ENCODE measurements at regions not wholly inside any gene's neighbourhood (a gene's known extent, or its start where the extent isn't known, plus 50 kb on each side); places are given as distances from the start of the nearest gene placed in this dataset.

- Histone ChIP-seq H3K9me3 (ENCODE audit: low read length) (no peaks in the 10 kb centered on the region), H4K20me1 (ENCODE audit: insufficient read depth, low read length) (no peaks in the 10 kb centered on the region), H3K4me2 (ENCODE audit: low read length) (no peak overlapping the region), H3K36me3 (ENCODE audit: insufficient read depth, low read length) (no peaks in the 10 kb centered on the region), H3K4me1 (ENCODE audit: insufficient read depth, low read length, poor library complexity, severe bottlenecking) (no peaks in the 10 kb centered on the region), H3K79me2 (ENCODE audit: insufficient read depth, low read depth, low read length) (no peaks in the 10 kb centered on the region), H3K4me3 (ENCODE audit: low read depth, low read length, poor library complexity, severe bottlenecking) (no peak overlapping the region), H3K27ac (ENCODE audit: low read depth, low read length, poor library complexity, severe bottlenecking) (no peak overlapping the region), H2AFZ (ENCODE audit: low read length) (no peak overlapping the region), H3K9me2 (ENCODE audit: insufficient read depth, low read length) (no peaks in the 10 kb centered on the region)
- ChIA-PET CTCF (ENCODE audit: unreplicated experiment) (no interaction called here), POLR2A (no interaction called here)
- TF ChIP-seq CTCF (conservative IDR thresholded peaks at IDR 0.05; ENCODE audit: low read length) (no peak), EZH2phosphoT487 (IDR thresholded peaks at IDR 0.05; ENCODE audit: borderline replicate concordance, low read depth, low read length) (no peak)
- intact Hi-C loops (cut with micrococcal nuclease; ENCODE audit: unreplicated experiment), result no loop called here
- BruUV-seq (replicated peaks), result no TSS peak
- no peak for DNase-seq (ENCODE audit: low spot score)
These were observed 101.9 kb downstream of the SOX14 start for GRCh38 chr3:137866001-137866400.

GRCh38 chr3:137866933-137867332 is 102.8 kb downstream of the SOX14 start:
- no peak for DNase-seq (ENCODE audit: low spot score)
- CTCF ChIA-PET (ENCODE audit: unreplicated experiment), result no interaction called here
- intact Hi-C loops (cut with micrococcal nuclease; ENCODE audit: unreplicated experiment), result no loop called here
- H3K9me3 ChIP-seq (ENCODE audit: low read length), result no peaks in the 10 kb centered on the region
- H3K4me3 ChIP-seq (ENCODE audit: low read depth, low read length, poor library complexity, severe bottlenecking), result no peak overlapping the region
- no TSS peak for BruUV-seq (replicated peaks)
- no peak overlapping the region for H2AFZ ChIP-seq (ENCODE audit: low read length)
- no peak overlapping the region for H3K4me2 ChIP-seq (ENCODE audit: low read length)
- H3K27ac ChIP-seq (ENCODE audit: low read depth, low read length, poor library complexity, severe bottlenecking), result no peak overlapping the region
- H3K36me3 ChIP-seq (ENCODE audit: insufficient read depth, low read length), result no peaks in the 10 kb centered on the region
- TF ChIP-seq CTCF (conservative IDR thresholded peaks at IDR 0.05; ENCODE audit: low read length) (no peak), EZH2phosphoT487 (IDR thresholded peaks at IDR 0.05; ENCODE audit: borderline replicate concordance, low read depth, low read length) (no peak)
- no peaks in the 10 kb centered on the region for H3K79me2 ChIP-seq (ENCODE audit: insufficient read depth, low read depth, low read length)
- no peaks in the 10 kb centered on the region for H3K9me2 ChIP-seq (ENCODE audit: insufficient read depth, low read length)
- no peaks in the 10 kb centered on the region for H3K4me1 ChIP-seq (ENCODE audit: insufficient read depth, low read length, poor library complexity, severe bottlenecking)
- H4K20me1 ChIP-seq (ENCODE audit: insufficient read depth, low read length), result no peaks in the 10 kb centered on the region
- POLR2A ChIA-PET, result no interaction called here

- TF ChIP-seq EZH2phosphoT487 (IDR thresholded peaks at IDR 0.05; ENCODE audit: borderline replicate concordance, low read depth, low read length) (no peak), CTCF (conservative IDR thresholded peaks at IDR 0.05; ENCODE audit: low read length) (no peak)
- POLR2A ChIA-PET, result no interaction called here
These were observed 103.5 kb downstream of the SOX14 start for GRCh38 chr3:137867611-137868010.

More at GRCh38 chr3:137867611-137868010, 103.5 kb downstream of the SOX14 start:
- no peaks in the 10 kb centered on the region for H3K79me2 ChIP-seq (ENCODE audit: insufficient read depth, low read depth, low read length)
- H2AFZ ChIP-seq (ENCODE audit: low read length), result no peak overlapping the region
- H3K4me2 ChIP-seq (ENCODE audit: low read length), result no peak overlapping the region
- H3K9me3 ChIP-seq (ENCODE audit: low read length), result no peaks in the 10 kb centered on the region
- intact Hi-C loops (cut with micrococcal nuclease; ENCODE audit: unreplicated experiment), result no loop called here
- no peak overlapping the region for H3K27ac ChIP-seq (ENCODE audit: low read depth, low read length, poor library complexity, severe bottlenecking)
- CTCF ChIA-PET (ENCODE audit: unreplicated experiment), result no interaction called here
- DNase-seq (ENCODE audit: low spot score), result no peak
- H3K9me2 ChIP-seq (ENCODE audit: insufficient read depth, low read length), result no peaks in the 10 kb centered on the region
- no peaks in the 10 kb centered on the region for H3K36me3 ChIP-seq (ENCODE audit: insufficient read depth, low read length)
- no peak overlapping the region for H3K4me3 ChIP-seq (ENCODE audit: low read depth, low read length, poor library complexity, severe bottlenecking)
- no TSS peak for BruUV-seq (replicated peaks)
- no peaks in the 10 kb centered on the region for H4K20me1 ChIP-seq (ENCODE audit: insufficient read depth, low read length)
- no peaks in the 10 kb centered on the region for H3K4me1 ChIP-seq (ENCODE audit: insufficient read depth, low read length, poor library complexity, severe bottlenecking)
